Activated CD4-positive, alpha-beta T cell treated with anti-CD3 and anti-CD28 coated beads for 36 hours (primary cell): ENCODE measurements at regions not wholly inside any gene's neighbourhood (a gene's known extent, or its start where the extent isn't known, plus 50 kb on each side); places are given as distances from the start of the nearest gene placed in this dataset.

Experiments used
- ATAC-seq: fragments of 200-7000 bp; cut with Tn5 transposase; one replicate; pipeline ENCODE4 v1.10.0; 2021; ENCODE audit warnings: mild to moderate bottlenecking, moderate library complexity
- CTCF ChIA-PET: fragments of 350-600 bp; sonication (Branson Sonifier 250); formaldehyde crosslinking; loops from one replicate; lab custom pipeline; 2021; ENCODE audit warnings: antibody characterized with exemption; lab: Charles Lee
- POLR2A ChIA-PET: fragments of 350-600 bp; sonication (Branson Sonifier 250); formaldehyde crosslinking; loops from one replicate; lab custom pipeline; 2021; ENCODE audit warnings: antibody characterized with exemption, inconsistent platforms; lab: Charles Lee
- DNase-seq: peaks from one replicate; pipeline ENCODE4 v3.0.0-alpha.2; 2020
- H3K27ac Mint-ChIP-seq: one replicate; pipeline ENCODE4 v1.8.0; 2021; ENCODE audit warnings: mixed read lengths
- H3K27me3 Mint-ChIP-seq: one replicate; pipeline ENCODE4 v1.8.0; 2021; ENCODE audit warnings: mixed read lengths
- H3K36me3 Mint-ChIP-seq: one replicate; pipeline ENCODE4 v1.8.0; 2021; ENCODE audit warnings: low read depth, mixed read lengths
- H3K4me1 Mint-ChIP-seq: one replicate; pipeline ENCODE4 v1.8.0; 2021; ENCODE audit warnings: mixed read lengths
- H3K4me3 Mint-ChIP-seq: one replicate; pipeline ENCODE4 v1.8.0; 2021; ENCODE audit warnings: mild to moderate bottlenecking, moderate library complexity, mixed read lengths
- H3K9me3 Mint-ChIP-seq: one replicate; pipeline ENCODE4 v1.8.0; 2021; ENCODE audit warnings: low read depth, mixed read lengths
- intact Hi-C, 2 experiments: fragments of 100-400 bp; cut with DNase I in 1 of 2; cut with micrococcal nuclease in 1 of 2; formaldehyde crosslinking; loops; one replicate each; pipeline versions ENCODE4 v1.14.2 to v1.15.1; 2022 to 2024; cut with DNase I, micrococcal nuclease

- ChIA-PET CTCF (no interaction called here), POLR2A (no interaction called here)
- Mint-ChIP-seq H3K27me3 (peaks cover 17% of the 10 kb centered on the region), H3K4me3 (no peak overlapping the region), H3K4me1 (no peaks in the 10 kb centered on the region), H3K36me3 (no peaks in the 10 kb centered on the region), H3K27ac (no peak overlapping the region), H3K9me3 (peaks cover 3% of the 10 kb centered on the region)
- no peak for DNase-seq
- intact Hi-C loops = no loop called here
- no peak for ATAC-seq
Measured at GRCh38 chr18:47560723-47561715, 309.6 kb upstream of the SKOR2 start.

GRCh38 chr18:47558110-47558750, 306.8 kb upstream of the SKOR2 start:
- ChIA-PET POLR2A (no interaction called here), CTCF (no interaction called here)
- Mint-ChIP-seq H3K27me3 (peaks cover 16% of the 10 kb centered on the region), H3K4me1 (no peaks in the 10 kb centered on the region), H3K27ac (no peak overlapping the region), H3K9me3 (no peaks in the 10 kb centered on the region), H3K4me3 (no peak overlapping the region), H3K36me3 (no peaks in the 10 kb centered on the region)
- intact Hi-C loops = no loop called here
- DNase-seq = no peak
- peak; percentile 58 for ATAC-seq

- CTCF ChIA-PET = no interaction called here
- H3K4me1 Mint-ChIP-seq = no peaks in the 10 kb centered on the region
- H3K4me3 Mint-ChIP-seq = no peak overlapping the region
- DNase-seq (no peak), ATAC-seq (no peak)
- POLR2A ChIA-PET = no interaction called here
- H3K27ac Mint-ChIP-seq = no peak overlapping the region
- peaks cover 15% of the 10 kb centered on the region for H3K27me3 Mint-ChIP-seq
- no peaks in the 10 kb centered on the region for H3K9me3 Mint-ChIP-seq
- intact Hi-C loops = no loop called here
- H3K36me3 Mint-ChIP-seq = no peaks in the 10 kb centered on the region
Measured at GRCh38 chr18:47557160-47557559, 305.7 kb upstream of the SKOR2 start.

- no peak overlapping the region for H3K4me3 Mint-ChIP-seq
- no peak for ATAC-seq
- H3K9me3 Mint-ChIP-seq = no peaks in the 10 kb centered on the region
- H3K27ac Mint-ChIP-seq = no peak overlapping the region
- H3K4me1 Mint-ChIP-seq = no peaks in the 10 kb centered on the region
- no peak for DNase-seq
- CTCF ChIA-PET = interaction anchor here (0.8 kb wide), 1 partner anchor 16 kb away, joined by 4 read pairs; no protein-coding TSS in a partner anchor
- intact Hi-C loops = no loop called here
- POLR2A ChIA-PET = no interaction called here
- no peaks in the 10 kb centered on the region for H3K36me3 Mint-ChIP-seq
- H3K27me3 Mint-ChIP-seq = peaks cover 2% of the 10 kb centered on the region
Measured at GRCh38 chr18:47552783-47553182, 301.3 kb upstream of the SKOR2 start.

- DNase-seq = no peak
- Mint-ChIP-seq H3K27me3 (peaks cover 2% of the 10 kb centered on the region), H3K4me1 (no peaks in the 10 kb centered on the region), H3K27ac (no peak overlapping the region), H3K9me3 (no peaks in the 10 kb centered on the region), H3K36me3 (no peaks in the 10 kb centered on the region), H3K4me3 (no peak overlapping the region)
- intact Hi-C loops = no loop called here
- ChIA-PET POLR2A (no interaction called here), CTCF (no interaction called here)
- ATAC-seq = no peak
Measured at GRCh38 chr18:47550611-47551010, 299.2 kb upstream of the SKOR2 start.

GRCh38 chr18:47549021-47549540, 297.6 kb upstream of the SKOR2 start:
- H3K27me3 Mint-ChIP-seq = peaks cover 2% of the 10 kb centered on the region
- no peaks in the 10 kb centered on the region for H3K9me3 Mint-ChIP-seq
- no peak overlapping the region for H3K4me3 Mint-ChIP-seq
- H3K4me1 Mint-ChIP-seq = no peaks in the 10 kb centered on the region
- H3K27ac Mint-ChIP-seq = no peak overlapping the region
- ChIA-PET CTCF (no interaction called here), POLR2A (no interaction called here)
- intact Hi-C loops = no loop called here
- no peaks in the 10 kb centered on the region for H3K36me3 Mint-ChIP-seq
- DNase-seq = no peak
- ATAC-seq = no peak

GRCh38 chr18:47547539-47548202, 296.2 kb upstream of the SKOR2 start:
- no peak overlapping the region for H3K27ac Mint-ChIP-seq
- ATAC-seq = no peak
- no peak for DNase-seq
- peaks cover 3% of the 10 kb centered on the region for H3K27me3 Mint-ChIP-seq
- intact Hi-C loops = no loop called here
- H3K9me3 Mint-ChIP-seq = no peaks in the 10 kb centered on the region
- CTCF ChIA-PET = no interaction called here
- POLR2A ChIA-PET = no interaction called here
- H3K4me1 Mint-ChIP-seq = no peaks in the 10 kb centered on the region
- H3K4me3 Mint-ChIP-seq = no peak overlapping the region
- H3K36me3 Mint-ChIP-seq = no peaks in the 10 kb centered on the region

GRCh38 chr18:47545613-47546012, 294.2 kb upstream of the SKOR2 start:
- Mint-ChIP-seq H3K27ac (no peak overlapping the region), H3K4me3 (no peak overlapping the region), H3K36me3 (no peaks in the 10 kb centered on the region), H3K4me1 (no peaks in the 10 kb centered on the region), H3K9me3 (no peaks in the 10 kb centered on the region), H3K27me3 (peaks cover 7% of the 10 kb centered on the region)
- ChIA-PET CTCF (interaction anchor here (0.8 kb wide), 1 partner anchor 205 kb away, joined by 3 read pairs; no protein-coding TSS in a partner anchor), POLR2A (no interaction called here)
- intact Hi-C loops = no loop called here
- no peak for DNase-seq
- ATAC-seq = no peak

GRCh38 chr18:47543080-47543479, 291.6 kb upstream of the SKOR2 start:
- CTCF ChIA-PET = interaction anchor here (1.4 kb wide), 1 partner anchor 9 kb away, joined by 4 read pairs; no protein-coding TSS in a partner anchor
- H3K27me3 Mint-ChIP-seq = peaks cover 7% of the 10 kb centered on the region
- no peak overlapping the region for H3K4me3 Mint-ChIP-seq
- no peak overlapping the region for H3K27ac Mint-ChIP-seq
- intact Hi-C loops = no loop called here
- no peak for ATAC-seq
- H3K36me3 Mint-ChIP-seq = no peaks in the 10 kb centered on the region
- no peaks in the 10 kb centered on the region for H3K4me1 Mint-ChIP-seq
- POLR2A ChIA-PET = no interaction called here
- no peak for DNase-seq
- no peaks in the 10 kb centered on the region for H3K9me3 Mint-ChIP-seq

GRCh38 chr18:47542551-47542950, 291.1 kb upstream of the SKOR2 start:
- CTCF ChIA-PET = interaction anchor here (1.4 kb wide), 1 partner anchor 10 kb away, joined by 4 read pairs; no protein-coding TSS in a partner anchor
- no peak overlapping the region for H3K27ac Mint-ChIP-seq
- no peaks in the 10 kb centered on the region for H3K36me3 Mint-ChIP-seq

GRCh38 chr18:47531717-47532116, 280.3 kb upstream of the SKOR2 start:
- H3K27ac Mint-ChIP-seq = no peak overlapping the region
- no peaks in the 10 kb centered on the region for H3K9me3 Mint-ChIP-seq
- intact Hi-C loops = no loop called here
- CTCF ChIA-PET = interaction anchor here (1.2 kb wide), 1 partner anchor 217 kb away, joined by 3 read pairs; no protein-coding TSS in a partner anchor
- ATAC-seq (no peak), DNase-seq (no peak)
- no peaks in the 10 kb centered on the region for H3K4me1 Mint-ChIP-seq
- H3K27me3 Mint-ChIP-seq = peaks cover 32% of the 10 kb centered on the region
- POLR2A ChIA-PET = no interaction called here
- no peak overlapping the region for H3K4me3 Mint-ChIP-seq
- H3K36me3 Mint-ChIP-seq = no peaks in the 10 kb centered on the region

More at GRCh38 chr18:47542551-47542950, 291.1 kb upstream of the SKOR2 start:
- no peak overlapping the region for H3K4me3 Mint-ChIP-seq
- no peaks in the 10 kb centered on the region for H3K9me3 Mint-ChIP-seq
- intact Hi-C loops = no loop called here
- peaks cover 7% of the 10 kb centered on the region for H3K27me3 Mint-ChIP-seq
- POLR2A ChIA-PET = no interaction called here
- H3K4me1 Mint-ChIP-seq = no peaks in the 10 kb centered on the region
- no peak for DNase-seq
- no peak for ATAC-seq
